HepG2 (cell line): ENCODE measurements at regions not wholly inside any gene's neighbourhood (a gene's known extent, or its start where the extent isn't known, plus 50 kb on each side); places are given as distances from the start of the nearest gene placed in this dataset.

Source experiments
- ATF1 ChIP-seq: IDR thresholded peaks from 2 replicates; pipeline ENCODE4 v1.6.1; 2016; ENCODE audit warnings: mild to moderate bottlenecking, control low read depth
- POGZ ChIP-seq: sonication (generic); formaldehyde crosslinking; IDR thresholded peaks from 2 replicates; pipeline ENCODE4 v1.4.0; 2020; ENCODE audit warnings: mild to moderate bottlenecking, missing genetic modification reagents
- POLR2AphosphoS5 ChIP-seq: IDR thresholded peaks from 2 replicates; pipeline ENCODE4 v1.6.1; 2012; ENCODE audit warnings: low read depth, low read length
- ZNF138 ChIP-seq: sonication (generic); formaldehyde crosslinking; IDR thresholded peaks from 2 replicates; pipeline ENCODE4 v1.5.0; 2020; ENCODE audit warnings: mild to moderate bottlenecking, low read depth, missing genetic modification reagents

GRCh38 chrX:1109580-1110119, 102.8 kb downstream of the CRLF2 start:
- TF ChIP-seq POGZ (CRISPR knock-in tag) (no peak), ZNF138 (CRISPR knock-in tag) (no peak), ATF1 (CRISPR knock-in tag) (no peak), POLR2AphosphoS5 (no peak)
